ENCODE measurements at regions not wholly inside any gene's neighbourhood (a gene's known extent, or its start where the extent isn't known, plus 50 kb on each side); places are given as distances from the start of the nearest gene placed in this dataset.
"Not testable (repeated sequence)": the region's sequence is repeated elsewhere in the genome, so short reads cannot be mapped to it uniquely, and the experiment has no call there.

DNA sequence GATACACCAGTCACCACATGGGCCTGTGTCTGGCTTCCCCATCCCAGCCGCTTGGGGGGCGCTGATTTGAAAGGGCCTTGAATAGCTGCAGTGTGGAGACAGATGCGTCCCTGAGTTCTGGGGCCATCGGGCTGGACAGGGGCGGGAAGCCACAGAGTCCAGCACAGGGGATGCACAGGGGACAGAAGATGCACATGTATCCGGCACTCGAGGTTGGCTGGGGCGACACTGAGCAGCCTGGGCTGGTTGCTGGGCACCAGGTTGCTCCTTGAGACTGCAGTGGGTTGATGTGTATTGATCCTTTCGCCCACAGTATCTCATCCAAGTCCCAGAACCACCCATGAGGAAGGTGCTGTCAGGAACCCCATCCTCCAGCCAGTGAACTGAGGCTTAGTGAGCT, 99.3 kb upstream of the SYT13 start:
- no peak for TF ChIP-seq ZNF274 (IDR thresholded peaks at IDR 0.05; ENCODE audit: low read depth, low read length)
- H3K4me3 ChIP-seq (ENCODE audit: low read length): no peak overlapping the region

DNA sequence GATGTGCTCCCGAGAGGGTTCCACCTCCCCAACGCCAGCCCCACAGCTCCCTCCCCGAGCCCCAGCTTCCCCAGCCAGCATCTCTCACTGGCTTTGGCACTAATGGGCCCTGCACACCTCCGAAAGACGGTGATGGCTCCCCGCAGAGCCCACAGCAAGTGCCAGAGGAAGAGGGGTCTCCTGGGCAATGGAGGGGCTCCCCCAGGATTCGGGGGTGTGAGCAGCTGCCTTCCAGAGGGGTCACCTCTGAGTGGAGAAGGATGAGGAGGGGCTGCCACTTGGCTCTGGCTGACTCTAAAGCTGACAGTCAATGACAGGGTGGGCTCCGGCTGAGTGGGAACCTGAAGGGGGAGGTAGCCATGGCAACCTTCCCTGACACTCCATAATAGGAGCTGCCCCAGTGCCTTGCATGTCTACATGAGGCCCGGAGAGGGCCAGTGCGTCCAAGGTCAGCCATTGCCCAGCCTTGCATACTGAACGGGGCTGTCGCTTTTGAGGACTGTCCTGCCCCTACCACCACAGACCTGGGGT, 98.6 kb upstream of the SYT13 start:
- no peak for TF ChIP-seq ZNF274 (IDR thresholded peaks at IDR 0.05; ENCODE audit: low read depth, low read length)
- H3K4me3 ChIP-seq (ENCODE audit: low read length): no peak overlapping the region

DNA sequence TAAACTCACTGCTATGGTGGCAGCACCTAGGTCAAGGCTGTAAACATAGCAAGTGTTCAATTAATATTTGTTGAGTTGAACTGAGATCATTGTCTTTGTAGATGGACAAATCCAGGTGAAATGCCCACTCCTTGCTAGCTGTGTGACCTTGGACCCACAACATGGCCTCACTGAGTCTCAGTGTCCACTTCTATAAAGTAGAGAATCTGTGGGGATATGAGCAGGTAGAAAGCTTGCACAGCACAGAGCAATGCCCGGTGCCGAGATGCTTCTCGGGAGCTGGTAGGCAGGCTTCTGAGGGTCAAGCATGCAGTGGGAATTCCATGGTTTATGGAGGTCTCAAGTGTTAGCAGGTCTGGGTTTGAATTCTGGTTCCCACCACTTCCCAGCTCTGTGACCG, 97.9 kb upstream of the SYT13 start:
- TF ChIP-seq ZNF274 (IDR thresholded peaks at IDR 0.05; ENCODE audit: low read depth, low read length): no peak
- H3K4me3 ChIP-seq (ENCODE audit: low read length): no peak overlapping the region

DNA sequence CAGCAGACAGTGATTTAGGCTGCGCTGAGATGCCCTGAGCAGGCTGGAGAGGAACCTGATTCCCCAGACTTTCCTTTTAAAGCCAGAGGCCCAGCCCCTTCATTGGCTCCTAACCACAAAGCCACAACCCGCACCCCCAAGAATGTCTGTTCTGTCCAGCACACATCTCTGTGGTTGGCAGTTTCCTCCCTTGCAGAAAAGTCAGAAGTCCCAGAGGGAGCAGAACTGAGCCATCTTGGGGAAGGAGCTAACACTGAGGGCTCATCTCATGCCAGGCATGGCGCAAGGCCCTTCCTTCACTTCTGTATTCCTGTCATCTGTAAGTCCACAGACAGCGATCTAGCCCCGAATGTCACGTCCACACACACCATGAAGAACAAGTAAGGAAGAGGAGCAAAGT, 97.1 kb upstream of the SYT13 start:
- TF ChIP-seq ZNF274 (IDR thresholded peaks at IDR 0.05; ENCODE audit: low read depth, low read length): no peak

DNA sequence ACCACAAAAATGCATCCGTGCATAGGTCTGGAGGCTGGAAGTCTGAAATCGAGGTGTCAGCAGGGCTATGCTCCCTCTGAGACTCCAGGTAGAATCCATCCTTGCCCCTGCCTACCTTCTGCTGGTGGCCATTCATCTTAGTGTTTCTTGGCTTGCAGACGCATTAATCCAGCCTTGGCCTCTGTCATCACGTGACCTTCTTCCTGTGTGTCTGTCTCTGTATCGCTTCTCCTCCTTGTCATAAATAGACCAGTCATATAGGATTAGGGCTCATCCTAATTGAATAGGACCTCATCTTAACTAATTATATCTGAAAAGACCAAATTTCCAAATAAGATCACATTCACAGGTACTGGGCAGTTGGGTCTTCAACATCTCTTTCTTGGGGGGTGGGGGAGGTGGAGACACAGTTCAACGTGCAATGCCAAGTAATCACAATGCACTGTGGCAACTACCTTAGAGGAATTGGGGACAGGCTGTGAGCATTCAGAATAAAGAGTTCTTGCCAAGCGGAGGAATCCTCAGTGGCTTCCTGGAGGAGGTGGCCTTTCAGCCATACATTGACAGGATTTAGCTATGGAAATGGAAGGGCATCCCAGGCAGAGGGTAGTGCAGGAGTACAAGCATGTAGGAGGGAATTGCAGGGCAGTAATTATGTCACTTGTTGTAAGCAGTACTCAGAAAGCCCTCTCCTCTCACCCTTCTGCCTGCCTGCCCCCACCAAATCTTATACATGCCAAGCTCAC, 96.2 kb upstream of the SYT13 start:
- H3K4me3 ChIP-seq (ENCODE audit: low read length): no peak overlapping the region
- TF ChIP-seq ZNF274 (IDR thresholded peaks at IDR 0.05; ENCODE audit: low read depth, low read length): no peak

More for the DNA sequence above, 97.1 kb upstream of the SYT13 start:
- H3K4me3 ChIP-seq (ENCODE audit: low read length): no peak overlapping the region

DNA sequence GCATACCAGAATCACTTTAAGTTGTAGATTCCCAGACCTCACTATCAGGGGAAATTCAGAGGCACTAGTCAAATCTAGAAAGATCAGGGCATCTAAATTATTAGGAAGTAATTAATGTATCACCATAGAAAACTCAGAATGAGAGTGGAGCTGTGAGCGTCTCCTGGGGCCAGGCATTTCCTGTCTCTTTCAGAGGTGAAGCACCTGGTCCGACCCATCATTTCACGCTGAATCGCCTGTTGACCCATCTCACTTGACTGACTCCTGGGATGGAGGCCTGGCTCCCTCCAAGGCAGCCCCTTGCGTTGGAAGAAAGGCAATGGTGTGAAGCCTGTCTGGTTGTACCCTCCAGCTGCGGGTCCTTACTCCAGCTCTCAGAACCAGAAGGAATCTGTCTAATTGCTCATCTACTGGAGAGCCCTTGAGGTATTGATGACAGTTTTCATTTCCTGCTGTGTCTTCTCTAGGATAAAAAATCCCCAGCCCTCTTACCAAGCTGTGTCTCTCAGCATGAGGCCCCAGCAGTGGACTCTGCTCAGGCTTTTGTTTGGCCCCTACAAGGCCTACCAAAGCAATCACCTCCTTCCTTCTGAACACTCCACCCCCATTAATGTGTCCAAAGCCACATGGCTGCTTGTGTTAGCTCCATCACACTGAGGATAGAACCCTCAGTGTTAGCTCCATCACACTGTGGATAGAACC, 93.2 kb upstream of the SYT13 start:
- H3K4me3 ChIP-seq (ENCODE audit: low read length): no peak overlapping the region
- no peak for TF ChIP-seq ZNF274 (IDR thresholded peaks at IDR 0.05; ENCODE audit: low read depth, low read length)

DNA sequence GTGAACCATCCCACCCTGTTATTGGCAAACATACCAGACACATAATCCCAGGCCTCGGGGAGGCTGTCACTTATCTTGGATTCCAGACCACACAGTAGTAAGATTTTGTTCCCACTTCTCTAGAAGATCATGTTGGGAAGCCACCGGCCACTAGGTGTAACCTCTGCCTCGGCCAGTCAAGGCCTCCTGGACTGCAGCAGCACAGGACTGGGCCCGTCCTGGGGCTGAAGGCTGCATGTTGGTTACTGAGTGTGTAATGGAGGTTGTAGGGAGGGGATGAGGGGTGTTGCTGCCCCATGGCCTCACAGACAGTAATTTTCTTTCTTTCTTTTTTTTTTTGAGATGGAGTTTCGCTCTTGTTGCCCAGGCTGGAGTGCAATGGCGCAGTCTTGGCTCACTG, 92.4 kb upstream of the SYT13 start:
- H3K4me3 ChIP-seq (ENCODE audit: low read length): no peak overlapping the region
- no peak for TF ChIP-seq ZNF274 (IDR thresholded peaks at IDR 0.05; ENCODE audit: low read depth, low read length)

DNA sequence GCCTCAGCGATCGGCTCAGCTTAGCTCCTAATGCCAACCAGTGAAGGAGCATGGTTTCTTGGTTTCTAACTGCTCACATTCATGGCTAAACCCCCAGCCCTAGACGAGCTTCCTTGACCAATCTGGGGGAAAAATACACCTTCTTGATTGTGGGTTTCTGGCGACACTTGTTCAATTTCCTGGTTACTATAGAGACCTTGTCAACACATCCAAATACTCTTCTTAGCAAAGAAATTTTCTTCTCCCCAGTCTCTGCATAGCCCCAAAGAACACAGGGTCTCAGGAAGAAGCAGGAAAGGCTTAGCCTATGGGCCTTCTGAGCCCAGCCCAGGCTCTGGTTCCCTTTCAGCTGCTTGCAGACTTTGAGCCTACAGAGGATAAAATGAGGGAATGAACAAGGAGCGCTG, 88.5 kb upstream of the SYT13 start:
- TF ChIP-seq ZNF274 (IDR thresholded peaks at IDR 0.05; ENCODE audit: low read depth, low read length): no peak
- no peak overlapping the region for H3K4me3 ChIP-seq (ENCODE audit: low read length)

DNA sequence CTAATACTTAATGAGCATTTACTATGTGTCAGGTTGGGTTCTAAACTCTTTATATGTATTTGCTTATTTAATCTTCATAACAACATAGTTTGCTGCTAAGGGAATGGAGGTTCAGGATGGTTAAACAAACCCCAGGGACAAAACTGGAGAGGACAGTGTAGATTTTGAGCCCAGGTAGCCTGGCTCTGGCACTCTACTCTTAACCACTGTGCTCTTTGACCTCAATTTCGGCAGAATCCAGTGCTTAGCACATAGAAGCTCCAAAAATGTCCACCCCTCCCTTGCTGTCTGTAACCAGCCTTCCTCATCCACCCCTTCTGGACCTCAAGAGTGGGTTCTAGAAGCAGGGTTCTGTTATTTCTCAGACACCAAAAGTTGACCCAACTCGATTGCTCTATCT, 88.0 kb upstream of the SYT13 start:
- TF ChIP-seq ZNF274 (IDR thresholded peaks at IDR 0.05; ENCODE audit: low read depth, low read length): no peak
- H3K4me3 ChIP-seq (ENCODE audit: low read length): no peak overlapping the region

DNA sequence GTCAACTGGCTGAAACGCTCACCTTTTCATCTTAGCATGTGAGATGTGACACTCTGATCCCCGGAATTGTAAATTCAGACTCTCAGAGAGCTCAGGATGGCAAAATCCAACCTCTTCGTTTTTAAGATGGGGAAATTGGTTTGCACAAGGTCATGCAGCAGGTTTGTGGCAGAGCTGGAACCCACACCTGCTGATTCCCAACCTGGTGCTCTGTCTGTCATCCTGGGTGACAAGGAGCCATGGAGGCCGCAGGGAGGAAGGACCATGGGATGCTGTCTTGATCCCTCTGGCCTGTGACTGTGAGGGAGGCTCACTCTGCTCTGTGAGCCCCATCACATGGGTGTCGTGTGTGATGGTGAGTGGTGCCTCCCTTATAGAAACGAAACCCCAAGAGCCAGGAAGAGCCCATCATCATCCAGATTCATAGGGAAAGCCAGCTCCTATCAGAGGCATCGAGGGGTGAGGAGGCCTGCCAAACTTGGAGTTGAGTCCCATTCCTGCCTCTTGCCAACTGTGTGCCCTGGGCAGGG, 87.4 kb upstream of the SYT13 start:
- TF ChIP-seq ZNF274 (IDR thresholded peaks at IDR 0.05; ENCODE audit: low read depth, low read length): no peak
- H3K4me3 ChIP-seq (ENCODE audit: low read length): no peak overlapping the region

DNA sequence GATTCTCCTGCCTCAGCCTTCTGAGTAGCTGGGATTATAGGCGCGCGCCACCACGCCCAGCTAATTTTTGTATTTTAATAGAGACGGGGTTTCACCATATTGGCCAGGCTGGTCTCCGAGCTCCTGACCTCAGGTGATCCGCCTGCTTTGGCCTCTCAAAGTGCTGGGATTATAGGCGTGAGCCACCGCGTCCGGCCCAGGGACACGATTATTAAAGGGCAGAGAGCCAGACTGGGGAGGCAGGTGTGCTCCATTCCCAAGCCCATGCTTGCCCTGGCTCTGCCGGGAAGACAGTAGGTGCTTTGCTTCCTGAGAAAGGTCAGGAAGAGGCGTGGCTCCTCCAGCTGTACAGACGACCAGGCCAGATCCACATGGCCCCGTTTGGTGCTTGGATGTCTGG, 86.3 kb upstream of the SYT13 start:
- H3K4me3 ChIP-seq (ENCODE audit: low read length): not testable (repeated sequence)

DNA sequence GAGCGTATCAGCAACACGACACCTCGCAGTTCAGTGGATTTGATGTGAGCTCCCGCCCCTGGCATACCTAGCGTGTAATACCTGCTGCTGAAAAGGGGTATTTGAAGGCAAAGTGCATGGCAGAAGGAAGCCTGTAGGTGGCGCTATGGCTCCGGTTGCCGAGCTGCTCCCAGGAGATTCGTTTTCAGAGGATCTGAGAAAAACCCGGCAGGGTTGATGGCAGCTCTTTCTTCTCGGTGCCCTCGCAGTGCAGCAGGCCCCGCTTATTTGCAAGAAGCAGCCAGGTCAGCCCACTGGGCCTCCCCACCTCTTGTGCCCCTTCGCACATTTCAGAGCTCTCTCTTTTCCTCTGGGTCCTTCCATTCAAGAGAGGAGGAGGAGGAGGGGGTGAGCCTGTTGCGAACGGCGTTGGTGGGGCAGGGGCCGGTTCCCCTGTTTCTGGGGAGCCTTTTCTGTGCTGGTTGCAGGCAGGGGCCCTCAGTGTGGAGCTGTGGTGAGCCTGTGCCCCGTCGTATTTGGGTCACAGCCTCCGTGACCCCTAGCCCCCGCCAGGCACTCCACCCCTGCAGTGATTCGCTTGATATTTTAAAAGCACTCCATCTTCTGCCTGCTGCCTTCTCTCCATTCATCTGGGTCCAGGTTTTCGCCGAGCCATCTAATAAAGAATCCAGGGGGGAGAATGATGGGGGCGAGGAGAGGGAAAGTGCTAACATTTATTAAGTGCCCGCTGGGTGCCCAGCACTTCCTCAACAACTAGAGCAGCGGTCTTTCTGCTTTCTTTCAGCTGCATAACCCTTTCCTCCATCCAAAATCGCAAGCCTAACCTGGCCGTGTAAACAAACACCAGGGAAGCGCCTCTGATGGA, 85.3 kb upstream of the SYT13 start:
- TF ChIP-seq ZNF274 (IDR thresholded peaks at IDR 0.05; ENCODE audit: low read depth, low read length): no peak
- H3K4me3 ChIP-seq (ENCODE audit: low read length): no peak overlapping the region

DNA sequence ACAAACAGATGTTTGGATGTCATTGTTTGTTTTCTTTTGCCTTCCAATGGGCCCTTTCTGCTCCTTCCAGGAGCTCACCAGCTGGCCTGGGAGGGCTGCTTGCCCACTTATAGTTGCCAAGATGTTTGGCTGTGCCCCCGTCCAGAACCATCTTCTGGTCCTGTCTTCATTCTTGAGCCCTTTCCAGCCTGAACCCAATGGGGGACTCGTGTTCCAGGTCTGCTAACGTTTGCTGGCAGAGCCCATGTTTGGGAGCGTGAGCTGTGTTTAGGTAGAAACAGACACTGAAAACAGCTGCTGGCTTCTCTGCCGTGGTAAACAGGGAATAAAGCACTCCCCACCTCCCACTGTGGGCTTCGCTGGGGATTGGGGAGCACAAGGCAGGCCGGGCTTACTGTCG, 83.2 kb upstream of the SYT13 start:
- no peak overlapping the region for H3K4me3 ChIP-seq (ENCODE audit: low read length)
- no peak for TF ChIP-seq ZNF274 (IDR thresholded peaks at IDR 0.05; ENCODE audit: low read depth, low read length)

DNA sequence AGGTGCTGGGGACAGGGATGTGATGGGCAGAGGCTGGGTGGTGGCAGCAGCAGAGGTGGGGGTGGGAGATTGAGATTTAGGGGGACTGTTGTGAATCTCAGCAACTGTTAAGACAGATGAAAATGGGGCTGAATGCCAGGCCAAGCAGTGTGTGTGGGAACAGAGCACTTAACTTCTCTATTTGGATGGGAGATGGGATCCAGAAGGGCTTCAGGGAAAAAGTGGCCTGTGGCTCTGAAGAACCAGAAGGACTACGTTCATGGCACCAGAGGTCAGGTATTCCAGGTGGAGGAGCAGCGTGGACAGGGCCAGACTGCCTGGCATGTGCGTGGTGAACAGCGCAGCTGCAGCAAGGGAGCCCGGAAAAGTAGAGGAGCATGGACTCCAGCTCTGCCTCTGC, 82.6 kb upstream of the SYT13 start:
- no peak overlapping the region for H3K4me3 ChIP-seq (ENCODE audit: low read length)
- TF ChIP-seq ZNF274 (IDR thresholded peaks at IDR 0.05; ENCODE audit: low read depth, low read length): no peak

All from GM08714 (cell line).